Suprapubic skin (tissue), 3 donors: ENCODE measurements at regions not wholly inside any gene's neighbourhood (a gene's known extent, or its start where the extent isn't known, plus 50 kb on each side); places are given as distances from the start of the nearest gene placed in this dataset.

Experiments used
- CTCF ChIP-seq, 2 donors: fragments of 200-600 bp in 1 of 2; fragments of 450-650 bp in 1 of 2; sonication (generic) in 1 of 2; IDR thresholded peaks; one replicate each; pipeline ENCODE4 v1.5.1; 2016 to 2019; ENCODE audit warnings: antibody characterized with exemption in 2 of 2, mild to moderate bottlenecking in 1 of 2, moderate library complexity in 1 of 2
- POLR2A ChIP-seq, 2 donors: fragments of 450-650 bp; IDR thresholded peaks; one replicate each; pipeline ENCODE4 v1.6.1; 2017; ENCODE audit warnings: antibody characterized with exemption in 2 of 2, mild to moderate bottlenecking in 2 of 2, moderate library complexity in 2 of 2

GRCh38 chr2:138871312-138871711 is 91.1 kb upstream of the NXPH2 start:
- TF ChIP-seq CTCF (IDR thresholded peaks at IDR 0.05) (no peak), POLR2A (IDR thresholded peaks at IDR 0.05) (no peak)
